ENCODE measurements at regions not wholly inside any gene's neighbourhood (a gene's known extent, or its start where the extent isn't known, plus 50 kb on each side); places are given as distances from the start of the nearest gene placed in this dataset.

DNA sequence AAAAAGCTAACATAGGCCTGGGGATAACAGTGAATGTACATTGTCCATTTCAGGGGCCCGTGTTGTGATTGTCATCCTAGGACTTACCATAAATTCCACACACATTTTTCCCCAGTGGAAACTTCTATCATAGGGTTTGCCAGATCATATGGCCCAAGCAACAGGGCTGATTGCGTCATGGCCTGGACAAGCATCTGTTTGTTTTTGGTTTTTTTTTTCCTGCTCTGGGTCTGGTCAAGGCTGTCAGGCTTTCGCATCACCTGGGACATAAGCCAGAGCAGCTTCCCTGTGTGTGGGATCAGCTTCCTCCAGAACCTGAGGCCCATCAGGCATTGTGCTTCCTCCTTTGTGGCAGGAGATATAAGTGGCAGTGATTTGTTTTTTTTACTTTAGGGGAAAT is 598.5 kb upstream of the USP24 start:
- no peaks in the 10 kb centered on the region for H3F3A ChIP-seq (ENCODE audit: low read depth)
- H3K27me3 ChIP-seq (ENCODE audit: insufficient read depth, low read length, poor library complexity, severe bottlenecking), result peaks cover 9% of the 10 kb centered on the region
- H4K20me1 ChIP-seq (ENCODE audit: insufficient read depth, low read length, poor library complexity, severe bottlenecking), result no peaks in the 10 kb centered on the region
- H3K4me2 ChIP-seq (ENCODE audit: low read depth, low read length, poor library complexity, severe bottlenecking), result no peak overlapping the region
- no peaks in the 10 kb centered on the region for H3K4me1 ChIP-seq (ENCODE audit: insufficient read depth, low read length, poor library complexity, severe bottlenecking)
- H3K9me3 ChIP-seq (ENCODE audit: insufficient read depth, low read depth, low read length), result no peaks in the 10 kb centered on the region
- no peaks in the 10 kb centered on the region for H3K79me2 ChIP-seq (ENCODE audit: insufficient read depth, low read length)
- no peak overlapping the region for H3K4me3 ChIP-seq (ENCODE audit: low read length, poor library complexity, severe bottlenecking)
- TF ChIP-seq, protein P1, sequence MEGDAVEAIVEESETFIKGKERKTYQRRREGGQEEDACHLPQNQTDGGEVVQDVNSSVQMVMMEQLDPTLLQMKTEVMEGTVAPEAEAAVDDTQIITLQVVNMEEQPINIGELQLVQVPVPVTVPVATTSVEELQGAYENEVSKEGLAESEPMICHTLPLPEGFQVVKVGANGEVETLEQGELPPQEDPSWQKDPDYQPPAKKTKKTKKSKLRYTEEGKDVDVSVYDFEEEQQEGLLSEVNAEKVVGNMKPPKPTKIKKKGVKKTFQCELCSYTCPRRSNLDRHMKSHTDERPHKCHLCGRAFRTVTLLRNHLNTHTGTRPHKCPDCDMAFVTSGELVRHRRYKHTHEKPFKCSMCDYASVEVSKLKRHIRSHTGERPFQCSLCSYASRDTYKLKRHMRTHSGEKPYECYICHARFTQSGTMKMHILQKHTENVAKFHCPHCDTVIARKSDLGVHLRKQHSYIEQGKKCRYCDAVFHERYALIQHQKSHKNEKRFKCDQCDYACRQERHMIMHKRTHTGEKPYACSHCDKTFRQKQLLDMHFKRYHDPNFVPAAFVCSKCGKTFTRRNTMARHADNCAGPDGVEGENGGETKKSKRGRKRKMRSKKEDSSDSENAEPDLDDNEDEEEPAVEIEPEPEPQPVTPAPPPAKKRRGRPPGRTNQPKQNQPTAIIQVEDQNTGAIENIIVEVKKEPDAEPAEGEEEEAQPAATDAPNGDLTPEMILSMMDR (conservative IDR thresholded peaks at IDR 0.05; ENCODE audit: low read length), result no peak
- TF ChIP-seq EZH2phosphoT487 (IDR thresholded peaks at IDR 0.05; ENCODE audit: borderline replicate concordance), result no peak
- H3K9ac ChIP-seq (ENCODE audit: low read depth, low read length, poor library complexity, severe bottlenecking), result no peak overlapping the region
- no peak overlapping the region for H2AFZ ChIP-seq (ENCODE audit: low read length)
- H3K9me2 ChIP-seq (replicated peaks; ENCODE audit: low read depth, low read length), result no peaks in the 10 kb centered on the region
- no peaks in the 10 kb centered on the region for H3K36me3 ChIP-seq (ENCODE audit: insufficient read depth, low read length)

GRCh38 chr1:55812281-55812680 is 597.1 kb upstream of the USP24 start:
- Histone ChIP-seq H3K27me3 (ENCODE audit: insufficient read depth, low read length, poor library complexity, severe bottlenecking) (no peaks in the 10 kb centered on the region), H2AFZ (ENCODE audit: low read length) (no peak overlapping the region), H3K36me3 (ENCODE audit: insufficient read depth, low read length) (no peaks in the 10 kb centered on the region), H3K4me2 (ENCODE audit: low read depth, low read length, poor library complexity, severe bottlenecking) (no peak overlapping the region), H3K4me1 (ENCODE audit: insufficient read depth, low read length, poor library complexity, severe bottlenecking) (no peaks in the 10 kb centered on the region), H3K9ac (ENCODE audit: low read depth, low read length, poor library complexity, severe bottlenecking) (no peak overlapping the region), H3K79me2 (ENCODE audit: insufficient read depth, low read length) (no peaks in the 10 kb centered on the region), H4K20me1 (ENCODE audit: insufficient read depth, low read length, poor library complexity, severe bottlenecking) (no peaks in the 10 kb centered on the region), H3F3A (ENCODE audit: low read depth) (no peaks in the 10 kb centered on the region), H3K9me2 (replicated peaks; ENCODE audit: low read depth, low read length) (no peaks in the 10 kb centered on the region), H3K9me3 (ENCODE audit: insufficient read depth, low read depth, low read length) (no peaks in the 10 kb centered on the region), H3K4me3 (ENCODE audit: low read length, poor library complexity, severe bottlenecking) (no peak overlapping the region)
- TF ChIP-seq, protein P1 (conservative IDR thresholded peaks at IDR 0.05; ENCODE audit: low read length), result no peak
- TF ChIP-seq EZH2phosphoT487 (IDR thresholded peaks at IDR 0.05; ENCODE audit: borderline replicate concordance), result no peak

- Histone ChIP-seq H3K9me2 (replicated peaks; ENCODE audit: low read depth, low read length) (no peaks in the 10 kb centered on the region), H3K4me2 (ENCODE audit: low read depth, low read length, poor library complexity, severe bottlenecking) (no peak overlapping the region), H3F3A (ENCODE audit: low read depth) (no peaks in the 10 kb centered on the region), H3K4me3 (ENCODE audit: low read length, poor library complexity, severe bottlenecking) (no peak overlapping the region), H3K9me3 (ENCODE audit: insufficient read depth, low read depth, low read length) (0 out of 2 replicates have a peak, but pooled peaks cover 6% of the 10 kb centered on the region), H3K9ac (ENCODE audit: low read depth, low read length, poor library complexity, severe bottlenecking) (no peak overlapping the region), H2AFZ (ENCODE audit: low read length) (no peak overlapping the region), H3K27me3 (ENCODE audit: insufficient read depth, low read length, poor library complexity, severe bottlenecking) (no peaks in the 10 kb centered on the region), H3K4me1 (ENCODE audit: insufficient read depth, low read length, poor library complexity, severe bottlenecking) (no peaks in the 10 kb centered on the region), H3K36me3 (ENCODE audit: insufficient read depth, low read length) (no peaks in the 10 kb centered on the region), H3K79me2 (ENCODE audit: insufficient read depth, low read length) (no peaks in the 10 kb centered on the region), H4K20me1 (ENCODE audit: insufficient read depth, low read length, poor library complexity, severe bottlenecking) (no peaks in the 10 kb centered on the region)
- no peak for TF ChIP-seq EZH2phosphoT487 (IDR thresholded peaks at IDR 0.05; ENCODE audit: borderline replicate concordance)
Measured at GRCh38 chr1:55808263-55808662, 593.1 kb upstream of the USP24 start.

- TF ChIP-seq, protein P1 (conservative IDR thresholded peaks at IDR 0.05; ENCODE audit: low read length), result no peak
- TF ChIP-seq EZH2phosphoT487 (IDR thresholded peaks at IDR 0.05; ENCODE audit: borderline replicate concordance), result no peak
- Histone ChIP-seq H3K9me3 (ENCODE audit: insufficient read depth, low read depth, low read length) (0 out of 2 replicates have a peak, but pooled peaks cover 6% of the 10 kb centered on the region), H3K36me3 (ENCODE audit: insufficient read depth, low read length) (no peaks in the 10 kb centered on the region), H2AFZ (ENCODE audit: low read length) (no peak overlapping the region), H3K4me2 (ENCODE audit: low read depth, low read length, poor library complexity, severe bottlenecking) (no peak overlapping the region), H3K27me3 (ENCODE audit: insufficient read depth, low read length, poor library complexity, severe bottlenecking) (no peaks in the 10 kb centered on the region), H3K4me3 (ENCODE audit: low read length, poor library complexity, severe bottlenecking) (no peak overlapping the region), H3K9ac (ENCODE audit: low read depth, low read length, poor library complexity, severe bottlenecking) (no peak overlapping the region), H3F3A (ENCODE audit: low read depth) (no peaks in the 10 kb centered on the region), H3K9me2 (replicated peaks; ENCODE audit: low read depth, low read length) (no peaks in the 10 kb centered on the region), H3K79me2 (ENCODE audit: insufficient read depth, low read length) (no peaks in the 10 kb centered on the region), H3K4me1 (ENCODE audit: insufficient read depth, low read length, poor library complexity, severe bottlenecking) (no peaks in the 10 kb centered on the region), H4K20me1 (ENCODE audit: insufficient read depth, low read length, poor library complexity, severe bottlenecking) (no peaks in the 10 kb centered on the region)
Measured at GRCh38 chr1:55803429-55803828, 588.3 kb upstream of the USP24 start.

All from Loucy (cell line).